Breast epithelium (tissue), 3 donors: ENCODE measurements at regions not wholly inside any gene's neighbourhood (a gene's known extent, or its start where the extent isn't known, plus 50 kb on each side); places are given as distances from the start of the nearest gene placed in this dataset.

Source experiments
- POLR2A ChIP-seq: fragments of 450-650 bp; IDR thresholded peaks from one replicate; pipeline ENCODE4 v1.6.1; 2016; ENCODE audit warnings: antibody characterized with exemption, mild to moderate bottlenecking, moderate library complexity
- POLR2AphosphoS5 ChIP-seq, 3 donors: sonication (generic); formaldehyde crosslinking; IDR thresholded peaks; one replicate each; pipeline ENCODE4 v1.6.1; 2017; ENCODE audit warnings: antibody characterized with exemption in 3 of 3
- TF ChIP-seq, protein P1 (sequence below), 3 donors: fragments of 450-650 bp; IDR thresholded peaks; one replicate each; pipeline ENCODE4 v1.5.1; 2016 to 2017; ENCODE audit warnings: antibody characterized with exemption in 3 of 3, mild to moderate bottlenecking in 3 of 3, moderate library complexity in 3 of 3

DNA sequence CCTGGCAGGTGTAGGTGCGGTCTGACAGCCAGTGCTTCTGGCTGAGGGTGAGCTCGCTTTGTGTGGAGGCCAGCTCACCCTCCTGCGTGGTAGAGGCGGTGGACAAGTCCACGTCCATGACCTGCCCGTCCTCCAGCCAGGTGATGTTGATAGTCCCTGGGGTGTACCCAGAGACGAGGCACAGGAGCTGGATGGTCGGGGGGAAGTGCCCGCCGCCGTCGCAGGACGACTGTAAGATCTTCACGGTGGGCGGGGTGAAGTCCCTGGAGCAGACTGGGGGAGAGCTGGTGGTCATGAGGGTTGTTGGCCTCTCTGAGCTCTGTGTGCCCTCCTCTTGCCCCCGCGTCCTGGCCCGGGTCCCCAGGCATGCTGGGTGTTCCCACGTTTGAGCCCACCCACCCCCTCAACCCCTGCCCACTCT is 74.6 kb downstream of the TMEM121 start:
- TF ChIP-seq POLR2A = no peak
- no peak for TF ChIP-seq POLR2AphosphoS5 (IDR thresholded peaks at IDR 0.05)
- TF ChIP-seq, protein P1, sequence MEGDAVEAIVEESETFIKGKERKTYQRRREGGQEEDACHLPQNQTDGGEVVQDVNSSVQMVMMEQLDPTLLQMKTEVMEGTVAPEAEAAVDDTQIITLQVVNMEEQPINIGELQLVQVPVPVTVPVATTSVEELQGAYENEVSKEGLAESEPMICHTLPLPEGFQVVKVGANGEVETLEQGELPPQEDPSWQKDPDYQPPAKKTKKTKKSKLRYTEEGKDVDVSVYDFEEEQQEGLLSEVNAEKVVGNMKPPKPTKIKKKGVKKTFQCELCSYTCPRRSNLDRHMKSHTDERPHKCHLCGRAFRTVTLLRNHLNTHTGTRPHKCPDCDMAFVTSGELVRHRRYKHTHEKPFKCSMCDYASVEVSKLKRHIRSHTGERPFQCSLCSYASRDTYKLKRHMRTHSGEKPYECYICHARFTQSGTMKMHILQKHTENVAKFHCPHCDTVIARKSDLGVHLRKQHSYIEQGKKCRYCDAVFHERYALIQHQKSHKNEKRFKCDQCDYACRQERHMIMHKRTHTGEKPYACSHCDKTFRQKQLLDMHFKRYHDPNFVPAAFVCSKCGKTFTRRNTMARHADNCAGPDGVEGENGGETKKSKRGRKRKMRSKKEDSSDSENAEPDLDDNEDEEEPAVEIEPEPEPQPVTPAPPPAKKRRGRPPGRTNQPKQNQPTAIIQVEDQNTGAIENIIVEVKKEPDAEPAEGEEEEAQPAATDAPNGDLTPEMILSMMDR (IDR thresholded peaks at IDR 0.05) = no peak
